ENCODE measurements at regions not wholly inside any gene's neighbourhood (a gene's known extent, or its start where the extent isn't known, plus 50 kb on each side); places are given as distances from the start of the nearest gene placed in this dataset.

DNA sequence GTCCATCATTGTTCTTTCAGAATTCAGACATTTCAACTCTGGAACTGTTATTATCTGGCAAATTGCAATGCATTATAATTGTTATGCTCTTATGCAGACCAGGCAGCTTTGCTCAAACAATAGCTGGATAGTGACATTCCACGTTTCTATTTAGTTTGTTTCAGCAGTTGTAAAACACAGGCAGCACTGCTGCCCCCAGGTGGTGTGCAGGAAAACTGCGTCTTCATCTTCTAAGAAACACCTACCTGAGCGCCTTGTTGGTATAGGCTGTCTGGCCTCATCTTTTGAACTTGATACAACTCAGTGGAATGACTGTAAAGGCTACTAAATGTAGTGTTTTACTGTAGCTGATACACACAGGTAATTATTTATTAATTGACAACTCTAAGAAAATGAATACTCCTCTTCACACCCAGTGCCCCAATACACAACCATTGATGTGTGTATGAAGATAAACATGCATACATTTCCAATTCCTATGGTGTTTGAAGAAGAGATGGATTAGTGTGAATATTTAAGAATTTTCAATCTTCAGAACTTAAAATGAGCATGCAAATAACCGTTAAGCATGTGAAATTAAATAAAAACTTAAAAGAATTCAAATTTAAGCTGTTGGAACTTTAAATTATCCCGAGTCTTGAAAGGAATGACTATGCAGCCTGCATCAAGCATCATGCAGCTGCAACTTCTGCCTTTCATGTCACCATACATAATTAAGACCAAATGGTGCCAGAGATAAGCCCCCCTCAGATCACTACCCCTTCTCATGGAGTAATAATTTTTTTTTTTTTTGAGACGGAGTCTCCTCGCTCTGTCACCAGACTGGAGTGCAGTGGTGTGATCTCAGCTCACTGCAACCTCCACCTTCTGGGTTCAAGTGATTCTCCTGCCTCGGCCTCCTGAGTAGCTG, 85.6 kb downstream of the CD8B2 start:
- no peak for DNase-seq (ENCODE audit: low spot score)

DNA sequence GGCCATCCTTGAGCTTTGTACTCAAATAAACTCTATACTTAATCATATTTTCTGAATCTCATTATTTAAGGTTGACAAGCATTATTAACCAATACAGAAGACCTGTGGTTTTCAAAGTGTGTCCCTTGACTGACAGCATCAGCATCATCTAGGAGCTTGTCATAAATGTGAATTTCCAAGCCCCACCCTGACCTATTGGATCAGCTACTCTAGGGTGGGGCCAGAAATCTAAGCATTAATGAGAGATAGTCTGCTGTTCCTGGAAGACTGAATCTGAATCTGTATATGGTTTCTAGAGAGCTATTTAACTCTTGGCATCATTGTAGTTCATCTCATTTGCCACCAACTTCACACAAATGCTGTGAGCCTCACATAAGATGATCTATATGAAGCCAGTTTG, 86.6 kb downstream of the CD8B2 start:
- DNase-seq (ENCODE audit: low spot score), result no peak

DNA sequence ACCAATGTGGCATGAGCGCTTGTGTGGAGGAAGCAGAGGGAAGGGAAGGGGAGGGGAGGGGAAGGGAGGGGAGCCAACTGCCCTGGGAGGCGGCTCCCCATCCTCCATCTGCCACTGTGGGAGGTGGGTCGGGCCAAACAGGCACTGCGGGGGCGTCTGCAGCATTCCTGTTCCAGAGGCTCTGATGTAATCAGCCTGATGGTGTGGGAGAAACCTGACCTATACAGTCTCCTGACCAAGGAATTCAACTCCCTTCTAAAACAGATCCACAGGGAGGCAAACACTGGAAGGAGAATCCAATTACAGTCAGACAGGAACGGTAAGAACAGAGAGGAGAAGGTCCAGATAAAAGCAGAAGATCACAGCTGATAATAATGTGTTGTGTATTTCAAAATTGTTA, 88.8 kb downstream of the CD8B2 start:
- no peak for DNase-seq (ENCODE audit: low spot score)

DNA sequence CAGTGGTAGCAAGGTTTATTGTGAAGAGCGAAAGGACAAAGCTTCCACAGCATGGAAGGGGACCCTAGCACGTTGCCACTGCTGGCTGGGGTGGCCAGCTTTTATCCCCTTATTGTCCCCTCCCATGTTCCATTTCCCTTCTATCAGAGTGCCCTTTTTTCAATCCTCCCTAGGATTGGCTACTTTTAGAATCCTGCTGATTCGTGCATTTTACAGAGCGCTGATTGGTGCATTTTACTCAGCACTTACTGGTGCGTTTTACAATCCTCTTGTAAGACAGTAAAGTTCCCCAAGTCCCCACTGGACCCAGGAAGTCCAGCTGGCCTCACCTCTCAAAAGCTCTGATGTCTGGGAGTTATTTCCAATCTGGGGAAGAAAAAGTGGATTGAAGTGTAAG, 90.1 kb downstream of the CD8B2 start:
- DNase-seq (ENCODE audit: low spot score), result no peak

DNA sequence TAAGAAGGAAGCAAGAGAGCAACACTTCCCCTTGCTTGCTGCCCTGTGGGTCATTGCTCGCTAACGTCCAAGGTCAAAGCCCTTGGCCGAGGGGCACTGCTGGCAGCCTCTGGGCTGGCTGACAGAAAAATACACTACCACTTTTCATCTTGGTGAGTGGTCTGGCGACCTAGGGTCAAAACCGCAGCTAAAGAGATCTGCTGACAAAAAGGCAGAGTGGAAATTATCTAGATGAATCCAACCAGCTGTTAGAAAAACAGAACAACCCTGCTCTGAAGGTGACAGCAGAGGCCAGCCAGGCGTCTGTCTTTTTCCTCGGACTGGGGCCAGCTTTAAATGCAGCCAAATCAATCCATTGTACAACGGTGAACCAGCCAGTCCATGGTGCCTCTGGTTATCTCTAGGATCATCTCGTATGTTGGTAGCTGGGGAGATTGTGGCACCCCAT, 92.6 kb downstream of the CD8B2 start:
- DNase-seq (ENCODE audit: low spot score), result no peak

DNA sequence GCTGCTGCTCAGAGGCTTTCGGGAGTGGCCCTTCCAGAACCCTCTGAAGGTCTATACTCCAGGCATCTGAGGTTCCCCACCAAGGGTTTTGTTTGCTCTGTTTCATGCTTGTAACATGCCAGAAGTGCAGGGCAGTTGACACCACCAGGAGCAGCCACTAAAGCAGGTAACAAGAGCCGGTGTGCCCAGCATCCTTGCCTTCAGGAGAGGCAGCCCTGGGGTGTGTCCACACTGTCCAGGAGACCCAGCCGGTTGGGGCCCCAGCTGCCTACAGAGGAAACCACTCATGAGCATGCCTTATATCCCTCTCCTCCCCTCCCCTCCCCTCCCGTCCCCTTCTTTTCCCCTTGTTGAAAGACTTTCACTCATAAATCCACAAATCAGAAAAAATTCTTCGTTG, 93.1 kb downstream of the CD8B2 start:
- no peak for DNase-seq (ENCODE audit: low spot score)

DNA sequence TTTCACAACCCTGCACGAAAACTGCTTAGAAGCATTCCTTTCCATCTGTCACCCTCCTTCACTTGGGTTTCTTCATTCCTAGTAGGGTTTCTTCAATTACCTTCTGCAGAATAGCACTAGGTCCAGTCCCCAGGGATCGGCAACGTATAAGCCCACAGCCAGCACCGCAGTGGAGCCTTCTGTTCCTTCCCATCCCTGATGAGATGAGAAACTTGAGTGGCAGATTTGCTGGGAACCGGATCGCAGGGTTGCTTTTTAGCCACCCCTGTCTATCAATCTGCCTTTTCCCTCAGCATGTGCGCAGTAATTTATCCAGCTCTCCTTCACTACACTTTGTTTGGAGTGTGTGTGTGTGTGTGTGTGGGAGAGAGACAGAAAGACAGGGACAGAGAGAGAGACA, 94.2 kb downstream of the CD8B2 start:
- DNase-seq (ENCODE audit: low spot score), result no peak

DNA sequence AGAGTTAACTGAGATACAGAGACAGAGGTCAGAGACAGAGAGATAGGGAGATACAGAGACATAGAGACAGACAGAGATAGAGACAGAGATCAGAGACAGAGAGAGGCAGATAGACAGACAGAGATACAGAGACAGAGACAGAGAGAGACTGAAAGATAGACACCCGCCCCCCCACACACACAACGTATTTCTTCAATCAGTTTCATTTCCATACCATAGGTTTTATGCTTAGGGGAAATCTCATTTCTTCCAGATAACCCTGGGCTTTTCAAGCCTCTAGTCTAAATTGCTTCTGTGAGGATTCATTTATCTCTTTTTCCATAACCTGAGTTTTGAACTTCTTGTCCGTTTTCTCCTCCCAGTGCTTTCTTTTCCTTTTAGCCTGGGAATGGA, 94.6 kb downstream of the CD8B2 start:
- no peak for DNase-seq (ENCODE audit: low spot score)

DNA sequence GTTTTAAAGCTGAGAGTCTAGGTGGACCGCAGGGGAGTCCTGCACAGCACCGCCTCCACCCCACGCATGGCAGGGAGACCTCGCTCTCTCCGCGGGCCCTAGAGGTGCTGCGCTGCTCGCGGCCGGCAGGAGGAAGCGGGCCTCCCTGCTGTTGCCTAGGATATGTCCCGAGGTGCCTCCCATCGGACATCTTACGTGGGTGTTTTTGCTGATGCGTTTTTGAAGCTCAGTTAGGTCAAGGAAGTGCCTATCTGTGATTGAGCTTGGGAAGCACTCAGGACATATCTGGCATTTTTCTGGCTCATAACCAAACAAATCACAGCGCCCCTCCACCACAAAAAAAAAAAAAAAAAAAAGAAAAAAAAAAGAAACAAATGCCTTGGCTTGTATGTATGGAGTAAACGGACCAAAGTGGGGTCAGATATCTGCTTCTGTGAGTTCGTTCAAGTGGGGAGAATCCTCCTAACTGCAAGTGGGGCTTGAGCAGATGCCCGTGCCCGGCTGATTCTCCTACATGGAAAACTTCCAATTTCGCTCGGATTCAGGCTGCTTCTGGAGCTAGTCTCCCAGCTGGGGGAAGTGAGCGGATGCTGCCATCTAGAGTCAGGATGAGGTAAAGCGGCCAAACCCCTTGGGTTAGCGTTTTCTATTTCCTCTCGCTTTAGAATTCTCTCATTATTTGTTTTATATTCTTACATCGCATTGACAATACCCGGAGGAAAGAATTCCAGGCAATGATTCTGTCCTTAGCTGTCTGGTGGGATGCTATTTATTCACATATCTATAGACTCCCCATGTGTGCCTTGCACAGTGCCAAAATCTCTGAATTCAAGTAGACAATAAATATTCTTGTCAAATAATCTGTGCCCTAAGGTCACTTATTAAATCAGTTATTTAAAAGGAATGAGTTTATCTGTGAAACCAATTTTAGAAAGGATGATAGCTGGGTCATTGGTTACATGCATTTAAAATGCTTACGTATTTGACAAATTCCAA, 95.3 kb downstream of the CD8B2 start:
- DNase-seq (ENCODE audit: low spot score), result peak; percentile 21

DNA sequence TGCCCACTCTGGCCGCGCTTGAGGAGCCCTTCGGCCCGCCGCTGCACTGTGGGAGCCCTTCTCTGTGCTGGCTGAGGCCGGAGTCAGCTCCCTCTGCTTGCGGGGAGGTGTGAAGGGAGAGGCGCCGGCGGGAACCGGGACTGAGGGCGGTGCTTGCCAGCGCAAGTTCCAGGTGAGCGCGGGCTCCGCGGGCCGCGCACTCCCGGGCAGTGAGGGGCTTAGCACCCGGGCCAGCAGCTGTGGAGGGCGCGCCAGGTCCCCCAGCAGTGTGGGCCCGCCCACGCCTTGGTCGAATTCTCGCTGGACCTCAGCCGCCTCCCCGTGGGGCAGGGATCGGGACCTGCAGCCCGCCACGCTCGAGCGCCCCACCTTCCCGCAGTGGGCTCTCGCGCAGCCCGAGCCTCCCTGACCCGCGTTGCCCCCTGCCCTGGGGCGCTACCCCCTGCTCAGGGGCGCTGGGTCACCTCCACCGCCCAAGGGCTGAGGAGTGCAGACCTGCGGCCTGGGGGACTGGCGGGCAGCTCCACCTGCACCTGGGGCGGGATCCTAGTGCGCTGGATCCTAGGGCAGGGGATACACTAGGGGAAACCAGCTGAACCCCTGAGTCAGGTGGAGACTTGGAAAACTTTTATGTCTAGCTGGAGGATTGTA, 97.3 kb downstream of the CD8B2 start:
- no peak for DNase-seq (ENCODE audit: low spot score)

DNA sequence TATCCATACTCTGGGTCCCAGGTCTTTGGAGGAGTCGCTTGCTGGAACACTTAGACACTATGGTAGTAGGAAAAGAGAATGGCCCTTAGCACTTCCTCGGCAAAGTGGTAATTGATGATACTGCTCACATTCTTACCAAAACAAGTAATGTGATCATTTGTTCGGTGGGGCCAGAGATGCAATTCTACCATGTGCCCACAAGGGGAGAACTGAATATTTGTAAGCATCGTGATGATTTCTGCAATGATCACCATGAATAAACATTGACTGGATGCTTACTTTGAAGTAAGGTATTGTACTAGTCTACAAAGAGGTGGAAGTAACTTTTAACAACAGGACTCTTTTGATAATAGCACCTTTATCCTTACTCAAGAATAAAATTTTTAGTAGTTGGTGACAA, 109.7 kb downstream of the CD8B2 start:
- no peak for DNase-seq (ENCODE audit: low spot score)

DNA sequence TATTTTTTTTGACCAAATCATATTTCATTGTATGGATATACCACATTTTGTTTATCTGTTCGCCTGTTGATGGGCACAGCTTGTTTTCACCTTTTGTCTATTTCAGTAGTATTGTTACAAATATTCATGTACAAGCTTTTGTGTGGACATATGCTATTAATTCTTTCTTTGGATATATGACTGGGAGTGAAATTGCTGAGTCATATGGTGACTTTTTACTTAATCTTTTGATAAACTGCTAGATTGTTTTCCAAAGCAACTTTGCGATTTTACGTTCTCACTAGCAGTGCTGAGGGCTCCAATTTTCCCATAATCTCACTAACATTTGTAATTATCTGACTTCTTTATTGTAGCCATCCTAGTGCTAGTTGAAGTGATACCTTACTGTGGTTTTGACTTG, 112.4 kb downstream of the CD8B2 start:
- DNase-seq (ENCODE audit: low spot score), result no peak

DNA sequence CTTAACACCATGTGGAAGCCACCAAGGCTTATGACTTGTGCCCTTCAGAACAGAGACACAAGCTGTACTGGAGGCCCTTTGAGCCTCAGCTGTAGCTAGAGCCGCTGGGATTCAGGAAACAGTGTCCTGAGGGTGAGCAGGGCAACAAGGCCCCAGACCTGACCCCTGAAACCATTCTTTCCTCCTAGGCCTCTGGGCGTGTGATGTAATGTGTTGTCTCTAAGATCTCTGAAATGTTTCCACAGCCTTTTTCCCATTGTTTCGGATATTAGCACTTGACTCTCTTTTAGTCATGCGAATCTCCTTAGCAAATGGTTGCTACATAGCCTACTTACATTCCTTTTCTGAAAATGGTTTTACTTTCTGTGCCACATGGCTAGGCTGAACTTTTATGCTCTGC, 114.9 kb downstream of the CD8B2 start:
- DNase-seq (ENCODE audit: low spot score), result no peak

DNA sequence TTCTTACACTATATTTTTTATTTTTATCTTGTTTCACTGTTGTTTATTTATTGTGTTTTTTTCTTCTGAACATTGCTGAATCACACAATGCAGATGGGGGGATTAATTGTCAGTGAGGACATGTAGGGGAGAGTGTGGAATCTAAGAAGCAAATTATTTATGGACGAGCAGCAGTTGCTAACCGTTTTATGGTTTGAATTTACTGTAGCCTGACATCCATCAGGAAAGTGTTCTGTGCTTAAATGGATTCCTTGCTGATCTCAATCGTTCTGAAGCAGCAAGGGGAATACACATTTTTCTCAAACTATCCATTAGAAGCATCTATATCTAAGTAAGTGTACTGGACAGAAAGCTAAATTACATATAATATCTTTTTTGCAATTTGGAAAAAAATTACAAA, 119.5 kb downstream of the CD8B2 start:
- DNase-seq (ENCODE audit: low spot score), result no peak

DNA sequence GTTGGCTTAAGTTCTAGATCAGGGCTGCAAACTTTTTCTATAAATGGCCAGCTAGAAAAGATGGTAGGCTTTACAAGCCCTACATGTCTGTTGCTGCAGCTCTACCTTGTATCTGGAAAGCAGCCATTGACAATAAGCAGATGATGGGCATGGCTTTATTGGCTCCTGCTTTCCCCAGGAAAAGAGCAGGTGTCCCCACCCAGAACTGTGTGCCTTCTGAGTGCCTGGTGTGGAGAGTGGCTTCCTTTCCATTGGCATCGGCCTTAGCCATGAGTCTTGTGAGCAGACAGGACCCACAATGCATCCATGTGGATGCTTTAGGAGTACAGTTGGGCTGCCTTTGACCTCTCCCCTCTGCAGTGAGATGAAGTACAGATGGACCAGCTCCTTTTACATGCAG, 120.2 kb downstream of the CD8B2 start:
- DNase-seq (ENCODE audit: low spot score), result no peak

DNA sequence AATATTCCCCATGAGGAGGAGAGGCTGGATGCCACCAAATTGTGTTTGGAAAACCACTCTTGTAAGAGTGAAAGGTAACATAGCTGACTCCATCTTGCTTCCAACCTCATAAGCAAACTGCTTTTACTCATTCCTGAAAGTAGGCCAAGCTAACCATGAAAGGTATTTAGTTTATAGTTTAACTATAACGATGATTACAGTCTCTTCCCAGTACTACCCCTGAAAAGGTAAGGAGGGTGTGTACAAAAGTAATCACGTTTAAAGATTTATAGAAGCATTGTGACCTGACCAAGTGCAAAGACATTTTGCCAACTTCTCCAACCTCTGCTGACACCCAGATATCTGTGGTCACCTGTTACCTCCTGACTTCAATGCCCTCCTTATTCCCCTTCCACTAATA, 122.6 kb downstream of the CD8B2 start:
- DNase-seq (ENCODE audit: low spot score), result no peak

DNA sequence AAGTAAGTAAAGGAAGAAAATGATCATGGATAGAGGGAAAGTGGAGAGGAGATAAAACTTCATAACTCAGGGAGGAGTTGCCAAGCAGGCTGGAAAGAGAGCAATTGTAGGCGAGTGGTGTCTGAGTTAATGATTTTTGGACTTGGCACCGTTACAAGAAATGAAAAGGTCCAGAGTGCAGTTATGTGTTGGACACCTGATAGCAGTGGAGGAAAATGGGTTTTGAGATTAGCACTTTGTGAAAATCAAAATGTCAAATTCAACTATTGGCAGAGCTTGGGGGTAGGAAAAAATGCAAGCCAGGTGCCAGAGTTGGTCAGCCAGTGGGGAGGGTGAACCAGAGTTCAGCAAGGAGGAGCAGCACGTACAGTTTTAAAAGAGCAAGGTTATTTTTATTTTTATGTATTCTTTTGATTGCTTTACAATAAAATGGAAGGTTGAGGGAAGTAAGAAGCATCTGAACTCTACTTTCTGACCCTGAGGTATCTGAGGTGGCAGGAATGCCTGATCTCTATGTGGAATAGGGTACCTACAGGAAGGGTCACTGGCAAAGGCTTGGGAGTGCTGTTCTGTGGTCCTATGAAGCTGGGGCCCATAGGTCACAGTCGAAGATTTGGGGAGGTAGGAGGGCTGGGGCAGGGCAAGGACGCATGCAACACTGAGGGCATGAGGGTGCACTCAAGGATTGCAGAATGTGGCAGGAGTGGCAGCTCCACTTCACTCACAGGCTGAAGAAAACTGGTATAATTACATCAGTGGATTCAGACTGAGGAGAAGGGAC, 127.5 kb downstream of the CD8B2 start:
- DNase-seq (ENCODE audit: low spot score), result no peak

DNA sequence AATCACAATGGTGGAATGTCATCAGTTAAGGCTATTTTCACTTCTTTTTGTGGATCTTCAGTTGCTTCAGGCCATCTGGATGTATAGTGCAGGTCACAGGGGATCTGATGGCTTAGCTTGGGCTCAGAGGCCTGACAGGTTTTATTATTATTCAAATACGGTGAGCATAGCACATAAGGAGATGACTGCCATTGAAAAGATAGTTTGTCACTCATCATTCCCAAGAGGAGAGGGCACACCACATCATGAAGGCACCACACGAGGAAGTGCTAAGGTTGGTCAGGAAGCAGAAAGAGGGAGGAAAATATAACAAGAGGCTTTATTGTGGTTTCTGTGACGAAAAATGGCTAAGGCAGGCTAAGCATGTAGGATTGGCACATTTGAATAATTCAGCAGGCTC, 131.4 kb downstream of the CD8B2 start:
- DNase-seq (ENCODE audit: low spot score), result no peak

DNA sequence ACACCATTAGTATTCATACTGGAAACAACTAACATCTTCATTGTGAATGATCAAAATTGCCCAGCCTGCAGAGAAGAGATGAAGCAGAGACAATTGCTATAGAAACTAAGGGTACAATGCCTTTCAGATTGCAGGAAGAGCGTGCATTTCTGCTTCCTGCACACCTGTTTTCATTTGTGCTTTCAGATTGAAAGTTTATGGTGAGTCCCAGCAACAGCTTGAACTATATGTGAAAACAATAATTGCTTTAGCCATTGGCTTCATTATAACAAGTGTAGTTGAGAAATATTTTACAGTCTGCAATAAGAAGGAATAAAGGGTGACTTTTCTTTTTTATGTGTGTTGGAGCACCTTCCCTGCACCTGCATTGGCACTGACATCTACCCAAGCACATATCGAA, 136.3 kb downstream of the CD8B2 start:
- no peak for DNase-seq (ENCODE audit: low spot score)

DNA sequence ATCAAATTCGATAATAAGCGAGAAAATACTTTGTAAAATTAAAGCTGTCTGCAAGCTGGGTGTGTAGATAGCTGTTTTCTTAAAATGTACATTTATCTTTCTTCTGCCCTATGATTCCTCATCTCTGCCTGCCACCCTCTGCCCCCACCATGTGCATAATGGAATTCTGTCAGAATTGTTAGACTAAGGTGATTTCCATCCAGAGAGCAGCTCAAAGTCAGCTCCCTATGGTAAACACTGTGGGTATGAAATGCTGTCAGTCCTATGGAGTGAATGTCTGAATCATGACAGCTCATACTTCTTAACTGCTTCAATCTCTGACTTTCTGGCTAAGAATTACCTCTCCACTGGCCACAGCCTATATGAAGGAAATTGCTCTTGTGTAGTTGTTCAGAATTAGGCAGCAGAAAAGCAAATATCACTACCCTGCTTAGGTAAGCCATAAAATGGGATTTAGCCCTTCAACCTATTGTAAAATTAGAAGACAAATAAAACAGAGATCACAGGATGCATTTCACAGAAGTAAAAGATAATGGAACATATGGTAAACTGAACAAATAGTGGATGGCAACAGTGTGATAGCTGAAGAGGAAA, 137.7 kb downstream of the CD8B2 start:
- no peak for DNase-seq (ENCODE audit: low spot score)

DNA sequence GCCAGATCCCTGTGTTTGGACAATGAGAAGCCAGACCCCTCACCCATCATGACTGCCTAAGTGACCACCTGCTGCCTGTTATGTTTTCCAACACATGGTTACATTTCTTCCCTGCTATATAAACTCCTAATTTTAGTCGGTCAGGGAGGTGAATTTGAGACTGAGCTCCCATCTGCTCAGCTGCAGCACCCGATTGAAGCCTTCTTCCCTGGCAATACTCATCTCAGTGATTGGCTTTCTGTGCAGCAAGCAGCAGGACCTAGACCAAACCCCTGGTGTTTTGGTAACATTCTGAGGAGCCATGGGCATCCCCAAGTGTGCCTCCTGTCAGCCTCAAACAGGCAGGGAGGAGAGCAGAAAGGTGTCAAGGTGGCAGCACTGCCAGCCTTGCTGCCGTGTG, 141.2 kb downstream of the CD8B2 start:
- DNase-seq (ENCODE audit: low spot score), result no peak

All from hematopoietic multipotent progenitor cell treated with erythropoietin and hydrocortisone succinate and interleukin-3 and kit ligand, for 15 days (in vitro differentiated cells).